Naive B cell (primary cell): ENCODE measurements at regions not wholly inside any gene's neighbourhood (a gene's known extent, or its start where the extent isn't known, plus 50 kb on each side); places are given as distances from the start of the nearest gene placed in this dataset.
A peak's percentile ranks its signal among the peaks of the same experiment; 100 is the strongest.
"Not testable (repeated sequence)": the region's sequence is repeated elsewhere in the genome, so short reads cannot be mapped to it uniquely, and the experiment has no call there.

ENCODE experiments used
- ATAC-seq, 2 donors: fragments of 150-1000 bp; cut with Tn5 transposase; 2 replicates each; pipeline ENCODE4 v1.10.0; 2021; ENCODE audit warnings: low read depth in 2 of 2, mild to moderate bottlenecking in 2 of 2, moderate library complexity in 2 of 2
- DNase-seq: peaks from one replicate; pipeline ENCODE4 v3.0.0; 2022
- H3K27ac Mint-ChIP-seq, 6 donors: one replicate each; pipeline ENCODE4 v1.8.0; 2020 to 2022; ENCODE audit warnings: mild to moderate bottlenecking in 6 of 6, mixed read lengths in 6 of 6, moderate library complexity in 5 of 6, inconsistent platforms in 2 of 6
- H3K27me3 Mint-ChIP-seq, 3 donors: one replicate each; pipeline ENCODE4 v1.8.0; 2021 to 2022; ENCODE audit warnings: mixed read lengths in 3 of 3, mild to moderate bottlenecking in 1 of 3
- H3K36me3 Mint-ChIP-seq, 2 donors: one replicate each; pipeline ENCODE4 v1.8.0; 2020 to 2022; ENCODE audit warnings: mixed read lengths in 2 of 2, inconsistent platforms in 1 of 2, mild to moderate bottlenecking in 1 of 2
- H3K4me1 Mint-ChIP-seq, 3 donors: one replicate each; pipeline ENCODE4 v1.8.0; 2020 to 2022; ENCODE audit warnings: mixed read lengths in 3 of 3, inconsistent platforms in 1 of 3, mild to moderate bottlenecking in 1 of 3, moderate library complexity in 1 of 3
- H3K4me3 Mint-ChIP-seq, 8 donors: one replicate each; pipeline ENCODE4 v1.8.0; 2020 to 2022; ENCODE audit warnings: mild to moderate bottlenecking in 8 of 8, mixed read lengths in 8 of 8, moderate library complexity in 8 of 8, inconsistent platforms in 2 of 8
- H3K9me3 Mint-ChIP-seq, 7 donors: one replicate each; pipeline ENCODE4 v1.8.0; 2020 to 2022; ENCODE audit warnings: mixed read lengths in 7 of 7, mild to moderate bottlenecking in 5 of 7, inconsistent platforms in 2 of 7, moderate library complexity in 1 of 7

GRCh38 chr9:25212361-25212760, 465.9 kb downstream of the TUSC1 start:
- Mint-ChIP-seq H3K27ac (no peak overlapping the region), H3K4me3 (no peak overlapping the region), H3K4me1 (no peaks in the 10 kb centered on the region), H3K36me3 (no peaks in the 10 kb centered on the region), H3K9me3 (no peaks in the 10 kb centered on the region), H3K27me3 (peaks cover 0 to 3% (median 0%) of the 10 kb centered on the region in 3 donors)
- DNase-seq (no peak), ATAC-seq (no peak)

- peaks cover 0 to 9% (median 3%) of the 10 kb centered on the region in 7 donors for H3K9me3 Mint-ChIP-seq
- ATAC-seq (no peak), DNase-seq (no peak)
- no peaks in the 10 kb centered on the region for H3K36me3 Mint-ChIP-seq
- H3K27ac Mint-ChIP-seq: no peak overlapping the region
- no peaks in the 10 kb centered on the region for H3K27me3 Mint-ChIP-seq
- no peaks in the 10 kb centered on the region for H3K4me1 Mint-ChIP-seq
- no peak overlapping the region for H3K4me3 Mint-ChIP-seq
Measured at GRCh38 chr9:25207402-25208195, 470.6 kb downstream of the TUSC1 start.

- Mint-ChIP-seq H3K27me3 (no peaks in the 10 kb centered on the region), H3K27ac (no peak overlapping the region), H3K4me3 (no peak overlapping the region), H3K9me3 (peaks cover 0 to 9% (median 3%) of the 10 kb centered on the region in 7 donors), H3K4me1 (no peaks in the 10 kb centered on the region), H3K36me3 (no peaks in the 10 kb centered on the region)
- ATAC-seq: no peak
- no peak for DNase-seq
Measured at GRCh38 chr9:25206027-25206426, 472.2 kb downstream of the TUSC1 start.

GRCh38 chr9:25205285-25205684, 473.0 kb downstream of the TUSC1 start:
- no peak for ATAC-seq
- DNase-seq: no peak
- Mint-ChIP-seq H3K27ac (no peak overlapping the region), H3K4me1 (no peaks in the 10 kb centered on the region), H3K36me3 (no peaks in the 10 kb centered on the region), H3K4me3 (peak overlapping the region in 1 of 8 donors; percentile 44), H3K27me3 (no peaks in the 10 kb centered on the region), H3K9me3 (peaks cover 0 to 13% (median 3%) of the 10 kb centered on the region in 7 donors)

- ATAC-seq: no peak
- Mint-ChIP-seq H3K27me3 (no peaks in the 10 kb centered on the region), H3K36me3 (peaks cover 0 to 14% of the 10 kb centered on the region in 2 donors), H3K9me3 (peaks cover 4 to 20% (median 13%) of the 10 kb centered on the region in 7 donors), H3K27ac (no peak overlapping the region), H3K4me3 (no peak overlapping the region), H3K4me1 (no peaks in the 10 kb centered on the region)
- no peak for DNase-seq
Measured at GRCh38 chr9:25177858-25178257, 500.4 kb downstream of the TUSC1 start.

GRCh38 chr9:25129537-25129936, 548.7 kb downstream of the TUSC1 start:
- no peak for ATAC-seq
- Mint-ChIP-seq H3K9me3 (peaks cover 0 to 11% (median 1%) of the 10 kb centered on the region in 7 donors), H3K27me3 (no peaks in the 10 kb centered on the region), H3K36me3 (no peaks in the 10 kb centered on the region), H3K4me1 (no peaks in the 10 kb centered on the region), H3K27ac (no peak overlapping the region), H3K4me3 (no peak overlapping the region)
- DNase-seq: no peak

GRCh38 chr9:25121811-25122210, 556.4 kb downstream of the TUSC1 start:
- ATAC-seq (no peak), DNase-seq (no peak)
- Mint-ChIP-seq H3K9me3 (peaks cover 0 to 15% (median 3%) of the 10 kb centered on the region in 7 donors), H3K27ac (no peak overlapping the region), H3K4me1 (no peaks in the 10 kb centered on the region), H3K27me3 (no peaks in the 10 kb centered on the region), H3K36me3 (no peaks in the 10 kb centered on the region), H3K4me3 (no peak overlapping the region)

GRCh38 chr9:25119041-25119440, 559.2 kb downstream of the TUSC1 start:
- Mint-ChIP-seq H3K9me3 (peaks cover 0 to 8% (median 5%) of the 10 kb centered on the region in 7 donors), H3K36me3 (no peaks in the 10 kb centered on the region), H3K27ac (no peak overlapping the region), H3K4me1 (no peaks in the 10 kb centered on the region), H3K27me3 (no peaks in the 10 kb centered on the region), H3K4me3 (no peak overlapping the region)
- DNase-seq: no peak
- no peak for ATAC-seq

GRCh38 chr9:25117791-25118190, 560.5 kb downstream of the TUSC1 start:
- H3K27ac Mint-ChIP-seq: no peak overlapping the region
- peaks cover 0 to 5% (median 2%) of the 10 kb centered on the region in 7 donors for H3K9me3 Mint-ChIP-seq
- no peaks in the 10 kb centered on the region for H3K27me3 Mint-ChIP-seq
- no peak for DNase-seq
- H3K36me3 Mint-ChIP-seq: no peaks in the 10 kb centered on the region
- ATAC-seq: no peak
- H3K4me3 Mint-ChIP-seq: no peak overlapping the region
- no peaks in the 10 kb centered on the region for H3K4me1 Mint-ChIP-seq

- not testable (repeated sequence) for DNase-seq, ATAC-seq, H3K4me1 Mint-ChIP-seq, H3K36me3 Mint-ChIP-seq, H3K27me3 Mint-ChIP-seq, H3K4me3 Mint-ChIP-seq, H3K9me3 Mint-ChIP-seq, H3K27ac Mint-ChIP-seq
Measured at GRCh38 chr9:25102204-25102603, 556.5 kb upstream of the IZUMO3 start.

- no peak for ATAC-seq
- Mint-ChIP-seq H3K27ac (no peak overlapping the region), H3K4me1 (no peaks in the 10 kb centered on the region), H3K4me3 (no peak overlapping the region), H3K27me3 (no peaks in the 10 kb centered on the region), H3K9me3 (peaks cover 0 to 2% (median 0%) of the 10 kb centered on the region in 7 donors), H3K36me3 (no peaks in the 10 kb centered on the region)
- DNase-seq: no peak
Measured at GRCh38 chr9:25094518-25094917, 548.8 kb upstream of the IZUMO3 start.

- H3K27ac Mint-ChIP-seq: no peak overlapping the region
- no peaks in the 10 kb centered on the region for H3K36me3 Mint-ChIP-seq
- H3K4me1 Mint-ChIP-seq: no peaks in the 10 kb centered on the region
- H3K9me3 Mint-ChIP-seq: peaks cover 0 to 7% (median 2%) of the 10 kb centered on the region in 7 donors
- no peaks in the 10 kb centered on the region for H3K27me3 Mint-ChIP-seq
- DNase-seq (no peak), ATAC-seq (no peak)
- H3K4me3 Mint-ChIP-seq: no peak overlapping the region
Measured at GRCh38 chr9:25078202-25078601, 532.5 kb upstream of the IZUMO3 start.

GRCh38 chr9:25048098-25048724, 502.5 kb upstream of the IZUMO3 start:
- no peak for DNase-seq
- H3K27me3 Mint-ChIP-seq: no peaks in the 10 kb centered on the region
- H3K4me3 Mint-ChIP-seq: no peak overlapping the region
- no peaks in the 10 kb centered on the region for H3K36me3 Mint-ChIP-seq
- H3K27ac Mint-ChIP-seq: no peak overlapping the region
- H3K9me3 Mint-ChIP-seq: peaks cover 0 to 6% (median 4%) of the 10 kb centered on the region in 7 donors
- no peak for ATAC-seq
- no peaks in the 10 kb centered on the region for H3K4me1 Mint-ChIP-seq

- H3K4me1 Mint-ChIP-seq, H3K4me3 Mint-ChIP-seq, H3K27ac Mint-ChIP-seq, H3K27me3 Mint-ChIP-seq, DNase-seq, ATAC-seq, H3K36me3 Mint-ChIP-seq: not testable (repeated sequence)
- peaks cover 0 to 11% (median 5%) of the 10 kb centered on the region in 7 donors for H3K9me3 Mint-ChIP-seq
Measured at GRCh38 chr9:25045469-25045868, 499.8 kb upstream of the IZUMO3 start.
